DOHH2 (cell line): ENCODE measurements at regions not wholly inside any gene's neighbourhood (a gene's known extent, or its start where the extent isn't known, plus 50 kb on each side); places are given as distances from the start of the nearest gene placed in this dataset.

ENCODE experiments used
- H3F3A ChIP-seq: fragments of 200-600 bp; sonication (generic), shearing (Covaris generic); 2 replicates; pipeline ENCODE4 v1.6.0; 2016; ENCODE audit warnings: antibody characterized with exemption, mild to moderate bottlenecking; ENCODE audit not compliant: control insufficient read depth, insufficient read depth
- H3K27ac ChIP-seq: fragments of 200-600 bp; sonication (generic); 2 replicates; pipeline ENCODE4 v1.5.1; 2014; ENCODE audit warnings: low read depth, mild to moderate bottlenecking, low read length, moderate library complexity
- H3K27me3 ChIP-seq: fragments of 200-600 bp; sonication (generic); 2 replicates; pipeline ENCODE4 v1.6.1; 2014; ENCODE audit warnings: mild to moderate bottlenecking, low read length, mixed read lengths; ENCODE audit not compliant: control insufficient read depth
- H3K36me3 ChIP-seq: fragments of 200-600 bp; sonication (generic); 2 replicates; pipeline ENCODE4 v1.6.1; 2014; ENCODE audit warnings: mild to moderate bottlenecking, low read length, moderate library complexity, mixed read lengths; ENCODE audit not compliant: control insufficient read depth
- H3K4me1 ChIP-seq: fragments of 200-600 bp; sonication (generic); 2 replicates; pipeline ENCODE4 v1.6.1; 2014; ENCODE audit warnings: mild to moderate bottlenecking, low read length, mixed read lengths; ENCODE audit not compliant: control insufficient read depth
- H3K4me2 ChIP-seq: fragments of 200-600 bp; sonication (generic); 2 replicates; pipeline ENCODE4 v1.6.0; 2014; ENCODE audit warnings: mild to moderate bottlenecking, low read length, moderate library complexity
- H3K4me3 ChIP-seq: fragments of 200-600 bp; sonication (generic); 2 replicates; pipeline ENCODE4 v1.5.1; 2014; ENCODE audit warnings: mild to moderate bottlenecking, low read length, mixed read lengths
- H3K79me2 ChIP-seq: fragments of 200-600 bp; sonication (generic); 2 replicates; pipeline ENCODE4 v1.6.1; 2014; ENCODE audit warnings: mild to moderate bottlenecking, low read length, mixed read lengths; ENCODE audit not compliant: control insufficient read depth
- H3K9me2 ChIP-seq: fragments of 200-600 bp; sonication (generic); replicated peaks from 2 replicates; pipeline ENCODE4 v1.6.1; 2014; ENCODE audit warnings: mild to moderate bottlenecking, low read length, mixed read lengths; ENCODE audit not compliant: control insufficient read depth
- H3K9me3 ChIP-seq: fragments of 200-600 bp; sonication (generic); 2 replicates; pipeline ENCODE4 v1.6.1; 2014; ENCODE audit warnings: antibody characterized with exemption, low read length, mixed read lengths; ENCODE audit not compliant: control insufficient read depth, insufficient read depth
- H4K20me1 ChIP-seq: fragments of 200-600 bp; sonication (generic); 2 replicates; pipeline ENCODE4 v1.6.0; 2014; ENCODE audit warnings: low read depth, mild to moderate bottlenecking, antibody characterized with exemption, low read length, moderate library complexity; ENCODE audit not compliant: control insufficient read depth, insufficient read depth
- EZH2phosphoT487 ChIP-seq: fragments of 200-600 bp; sonication (generic); IDR thresholded peaks from 2 replicates; pipeline ENCODE4 v1.6.1; 2017; ENCODE audit warnings: borderline replicate concordance, mild to moderate bottlenecking, antibody characterized with exemption, low read length, moderate library complexity, mixed read lengths
- TF ChIP-seq, protein P1 (sequence below): fragments of 200-600 bp; sonication (generic); IDR thresholded peaks from one replicate; pipeline ENCODE4 v1.5.1; 2014; ENCODE audit warnings: antibody characterized with exemption, mild to moderate bottlenecking, low read depth, low read length; ENCODE audit not compliant: poor library complexity, severe bottlenecking

DNA sequence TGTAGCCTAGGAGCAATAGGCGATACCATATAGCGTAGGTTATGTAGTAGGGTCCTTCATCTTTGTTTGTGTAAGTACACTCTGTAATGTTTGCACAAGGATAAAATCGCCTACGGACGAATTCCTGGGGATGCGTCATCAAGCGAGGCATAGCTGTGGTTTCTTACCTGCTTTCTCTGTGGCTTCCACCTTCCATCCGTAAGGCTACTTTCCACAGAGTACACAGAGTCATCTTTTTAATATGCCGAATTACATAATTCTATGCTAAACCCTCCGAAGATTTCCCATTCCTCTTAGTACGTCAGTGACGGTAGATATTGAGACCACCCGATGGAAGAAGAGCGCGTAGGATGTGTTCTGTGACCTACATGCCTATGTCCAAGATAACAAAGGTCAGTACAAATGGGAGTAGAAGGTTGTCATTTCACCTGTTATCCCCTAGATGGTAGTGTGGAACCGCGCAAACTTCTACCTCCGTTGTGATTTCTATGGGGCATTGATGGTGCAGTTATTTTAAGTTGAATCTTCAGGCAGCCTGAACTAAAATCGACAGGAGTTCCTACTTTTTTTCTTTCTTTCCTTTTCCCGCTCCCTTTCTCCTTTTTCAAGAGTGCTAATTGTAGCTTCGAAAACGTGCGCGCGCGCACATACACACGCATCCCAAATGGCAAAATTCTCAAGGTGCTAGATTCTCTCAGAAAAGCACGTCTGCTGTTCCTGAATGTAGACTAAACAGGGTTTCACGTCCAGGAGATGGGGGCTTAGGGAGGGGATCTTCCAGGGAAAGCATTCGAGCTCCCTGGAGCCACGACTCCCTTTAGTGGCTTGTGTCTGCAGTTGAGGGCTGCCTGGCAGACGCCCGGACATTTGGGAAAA lies 111.7 kb upstream of the MBL2 start:
- no peak for TF ChIP-seq EZH2phosphoT487
- TF ChIP-seq, protein P1, sequence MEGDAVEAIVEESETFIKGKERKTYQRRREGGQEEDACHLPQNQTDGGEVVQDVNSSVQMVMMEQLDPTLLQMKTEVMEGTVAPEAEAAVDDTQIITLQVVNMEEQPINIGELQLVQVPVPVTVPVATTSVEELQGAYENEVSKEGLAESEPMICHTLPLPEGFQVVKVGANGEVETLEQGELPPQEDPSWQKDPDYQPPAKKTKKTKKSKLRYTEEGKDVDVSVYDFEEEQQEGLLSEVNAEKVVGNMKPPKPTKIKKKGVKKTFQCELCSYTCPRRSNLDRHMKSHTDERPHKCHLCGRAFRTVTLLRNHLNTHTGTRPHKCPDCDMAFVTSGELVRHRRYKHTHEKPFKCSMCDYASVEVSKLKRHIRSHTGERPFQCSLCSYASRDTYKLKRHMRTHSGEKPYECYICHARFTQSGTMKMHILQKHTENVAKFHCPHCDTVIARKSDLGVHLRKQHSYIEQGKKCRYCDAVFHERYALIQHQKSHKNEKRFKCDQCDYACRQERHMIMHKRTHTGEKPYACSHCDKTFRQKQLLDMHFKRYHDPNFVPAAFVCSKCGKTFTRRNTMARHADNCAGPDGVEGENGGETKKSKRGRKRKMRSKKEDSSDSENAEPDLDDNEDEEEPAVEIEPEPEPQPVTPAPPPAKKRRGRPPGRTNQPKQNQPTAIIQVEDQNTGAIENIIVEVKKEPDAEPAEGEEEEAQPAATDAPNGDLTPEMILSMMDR = peak; percentile 69
- no peaks in the 10 kb centered on the region for H3K9me2 ChIP-seq
- H3K4me2 ChIP-seq = no peak overlapping the region
- H3K27ac ChIP-seq = no peak overlapping the region
- no peaks in the 10 kb centered on the region for H3K36me3 ChIP-seq
- no peaks in the 10 kb centered on the region for H3K9me3 ChIP-seq
- no peaks in the 10 kb centered on the region for H3K4me1 ChIP-seq
- H3K79me2 ChIP-seq = no peaks in the 10 kb centered on the region
- H4K20me1 ChIP-seq = no peaks in the 10 kb centered on the region
- no peaks in the 10 kb centered on the region for H3K27me3 ChIP-seq
- no peaks in the 10 kb centered on the region for H3F3A ChIP-seq
- no peak overlapping the region for H3K4me3 ChIP-seq

DNA sequence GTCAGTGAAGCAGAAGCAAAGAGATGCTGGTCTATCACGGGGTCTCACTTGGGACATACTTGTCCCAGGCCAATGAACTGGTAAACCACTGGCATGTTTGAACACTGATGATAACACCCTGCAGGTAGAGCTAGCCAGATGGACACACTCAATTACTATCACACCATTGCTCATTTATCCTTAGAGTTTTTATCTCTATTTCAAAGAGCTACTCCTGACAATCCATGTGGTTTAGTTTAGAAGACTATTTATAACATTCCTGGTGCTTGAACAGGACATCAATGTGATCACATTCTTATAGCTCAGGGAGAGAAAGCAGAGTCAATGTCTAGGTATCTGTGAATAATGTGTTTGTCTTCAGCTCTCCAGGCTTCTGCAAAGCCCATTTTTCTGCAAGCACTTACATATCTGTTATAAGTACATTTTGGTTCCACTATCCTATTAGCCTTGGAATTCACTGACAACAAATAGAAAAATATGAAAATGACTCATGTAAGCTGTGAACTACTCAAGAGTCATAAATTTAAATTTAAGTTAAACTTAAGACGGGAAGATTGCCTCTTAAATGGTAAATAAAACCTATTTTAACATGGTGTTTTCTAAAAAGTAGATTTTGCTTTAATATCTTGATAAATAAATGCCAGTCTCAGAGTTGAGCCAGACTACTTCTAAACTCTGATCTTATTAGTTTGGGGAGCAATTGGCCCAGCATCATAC lies 106.7 kb upstream of the MBL2 start:
- Histone ChIP-seq H3K4me2 (no peak overlapping the region), H3K4me1 (no peaks in the 10 kb centered on the region), H3F3A (no peaks in the 10 kb centered on the region), H3K9me3 (no peaks in the 10 kb centered on the region), H3K36me3 (no peaks in the 10 kb centered on the region), H4K20me1 (no peaks in the 10 kb centered on the region), H3K79me2 (no peaks in the 10 kb centered on the region), H3K27me3 (no peaks in the 10 kb centered on the region), H3K4me3 (no peak overlapping the region), H3K27ac (no peak overlapping the region), H3K9me2 (no peaks in the 10 kb centered on the region)
- TF ChIP-seq EZH2phosphoT487 = no peak
- TF ChIP-seq, protein P1 = no peak

DNA sequence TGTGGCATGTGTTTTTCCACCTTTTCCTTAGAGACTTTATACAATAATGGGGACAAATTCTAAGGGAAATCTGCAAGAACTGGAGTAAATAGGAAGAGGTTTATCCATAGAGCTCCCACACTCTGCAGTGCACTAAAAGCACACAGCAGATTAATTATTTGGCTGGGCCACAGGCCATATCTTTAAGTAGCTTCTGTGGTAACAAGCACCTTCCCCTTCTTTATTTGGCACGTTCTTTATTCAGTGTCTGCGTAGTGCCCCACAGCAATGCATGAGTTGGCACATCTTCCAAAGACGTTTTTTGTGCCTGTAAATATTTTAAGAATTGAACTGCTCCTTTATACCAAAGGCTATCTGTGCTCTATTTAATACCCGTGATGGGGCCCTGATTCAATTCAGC lies 104.9 kb upstream of the MBL2 start:
- H3K9me3 ChIP-seq = no peaks in the 10 kb centered on the region
- H3K4me3 ChIP-seq = no peak overlapping the region
- TF ChIP-seq EZH2phosphoT487 = no peak
- TF ChIP-seq, protein P1 = no peak
- H3K9me2 ChIP-seq = no peaks in the 10 kb centered on the region
- H3K4me1 ChIP-seq = no peaks in the 10 kb centered on the region
- no peaks in the 10 kb centered on the region for H3F3A ChIP-seq
- H3K36me3 ChIP-seq = no peaks in the 10 kb centered on the region
- H4K20me1 ChIP-seq = no peaks in the 10 kb centered on the region
- 0 out of 2 replicates have a peak, but pooled peaks cover 2% of the 10 kb centered on the region for H3K27me3 ChIP-seq
- H3K79me2 ChIP-seq = no peaks in the 10 kb centered on the region
- no peak overlapping the region for H3K27ac ChIP-seq
- H3K4me2 ChIP-seq = no peak overlapping the region
